ENCODE measurements at regions not wholly inside any gene's neighbourhood (a gene's known extent, or its start where the extent isn't known, plus 50 kb on each side); places are given as distances from the start of the nearest gene placed in this dataset.

GRCh38 chr2:13492262-13492661, 775.5 kb downstream of the TRIB2 start (continued):
- no peak for TF ChIP-seq ZNF274 (CRISPR knock-in tag; IDR thresholded peaks at IDR 0.05)

- intact Hi-C loops (cut with micrococcal nuclease; ENCODE audit: unreplicated experiment) = no loop called here
Measured at GRCh38 chr2:13495051-13495450, 778.3 kb downstream of the TRIB2 start.

GRCh38 chr2:13504808-13505207, 788.1 kb downstream of the TRIB2 start:
- 41% methylated on average over 1 of the region's 1 CpG for WGBS (ENCODE audit: low lambda C conversion rate)
- Histone ChIP-seq H3K9ac (ENCODE audit: insufficient read depth, low read depth, low read length) (no peak overlapping the region), H2AFZ (ENCODE audit: low read length) (no peak overlapping the region), H3K4me1 (ENCODE audit: insufficient read depth, low read length) (no peaks in the 10 kb centered on the region), H3K27me3 (ENCODE audit: control insufficient read depth in 1 of 2, insufficient read depth in 2 of 2, low read length in 2 of 2) (no peaks in the 10 kb centered on the region), H4K20me1 (ENCODE audit: insufficient read depth, low read length) (no peaks in the 10 kb centered on the region), H3K79me2 (ENCODE audit: insufficient read depth, low read length) (no peaks in the 10 kb centered on the region), H3K36me3 (replicated peaks in 1 of 2; ENCODE audit: control insufficient read depth in 1 of 2, insufficient read depth in 2 of 2, low read length in 2 of 2) (no peaks in the 10 kb centered on the region), H3K4me3 (replicated peaks in 1 of 3; ENCODE audit: insufficient read depth in 1 of 3, low read depth in 2 of 3, low read length in 3 of 3) (no peak overlapping the region), H3K9me3 (ENCODE audit: low read length) (peaks cover 59% of the 10 kb centered on the region), H3K27ac (ENCODE audit: extremely low read length, insufficient read depth, low read length) (no peak overlapping the region), H3K4me2 (ENCODE audit: low read depth, low read length) (no peak overlapping the region)
- ChIA-PET CTCF (ENCODE audit: low intra/inter-chr PET ratio, low total read pairs) (no interaction called here), POLR2A (no interaction called here)
- intact Hi-C loops (cut with micrococcal nuclease; ENCODE audit: unreplicated experiment) (no loop called here), in situ Hi-C loops (cut with HindIII; ENCODE audit: extremely low pct_ligation_motif_present, low pct_unique_long_range_greater_than_20kb) (no loop called here)
- ATAC-seq = no peak
- no TSS peak for BruUV-seq (replicated peaks)
- FAIRE-seq = no peak
- no peak for TF ChIP-seq ZNF121 (CRISPR knock-in tag; IDR thresholded peaks at IDR 0.05)
- TF ChIP-seq ZNF558 (CRISPR knock-in tag; IDR thresholded peaks at IDR 0.05; ENCODE audit: borderline replicate concordance) = no peak
- TF ChIP-seq ZNF34 (CRISPR knock-in tag; IDR thresholded peaks at IDR 0.05; ENCODE audit: borderline replicate concordance) = no peak
- TF ChIP-seq KDM1A (CRISPR knock-in tag; IDR thresholded peaks at IDR 0.05) = no peak
- no peak for TF ChIP-seq MED8 (CRISPR knock-in tag; IDR thresholded peaks at IDR 0.05; ENCODE audit: insufficient replicate concordance)
- TF ChIP-seq ZSCAN29 (CRISPR knock-in tag; conservative IDR thresholded peaks at IDR 0.05) = no peak
- TF ChIP-seq SSRP1 (CRISPR knock-in tag; IDR thresholded peaks at IDR 0.05) = no peak
- TF ChIP-seq ZFP36L2 (CRISPR knock-in tag; IDR thresholded peaks at IDR 0.05) = no peak
- TF ChIP-seq RAD51 (IDR thresholded peaks at IDR 0.05; ENCODE audit: borderline replicate concordance) = no peak
- no peak for TF ChIP-seq NFIB (CRISPR knock-in tag; IDR thresholded peaks at IDR 0.05; ENCODE audit: borderline replicate concordance)
- no peak for TF ChIP-seq ZBTB7B (CRISPR knock-in tag; IDR thresholded peaks at IDR 0.05)
- TF ChIP-seq DRAP1 (CRISPR knock-in tag; IDR thresholded peaks at IDR 0.05) = no peak
- no peak for TF ChIP-seq ZFP1 (CRISPR knock-in tag; IDR thresholded peaks at IDR 0.05)
- no peak for TF ChIP-seq ARNT (IDR thresholded peaks at IDR 0.05)
- TF ChIP-seq BRCA1 (CRISPR knock-in tag; IDR thresholded peaks at IDR 0.05) = no peak
- TF ChIP-seq MAFF (IDR thresholded peaks at IDR 0.05; ENCODE audit: low read depth, low read length) = no peak
- DNase-seq (ENCODE audit: low spot score) = no peak

More at GRCh38 chr2:13495051-13495450, 778.3 kb downstream of the TRIB2 start:
- no peaks in the 10 kb centered on the region for H3K79me2 ChIP-seq (ENCODE audit: insufficient read depth, low read length)
- no TSS peak for BruUV-seq (replicated peaks)
- ChIA-PET POLR2A (no interaction called here), CTCF (ENCODE audit: low intra/inter-chr PET ratio, low total read pairs) (no interaction called here)
- in situ Hi-C loops (cut with HindIII; ENCODE audit: extremely low pct_ligation_motif_present, low pct_unique_long_range_greater_than_20kb) = no loop called here
- H3K4me3 ChIP-seq (replicated peaks in 1 of 3; ENCODE audit: insufficient read depth in 1 of 3, low read depth in 2 of 3, low read length in 3 of 3) = no peak overlapping the region
- H3K27me3 ChIP-seq (ENCODE audit: control insufficient read depth in 1 of 2, insufficient read depth in 2 of 2, low read length in 2 of 2) = no peaks in the 10 kb centered on the region
- H3K36me3 ChIP-seq (replicated peaks in 1 of 2; ENCODE audit: control insufficient read depth in 1 of 2, insufficient read depth in 2 of 2, low read length in 2 of 2) = no peaks in the 10 kb centered on the region
- no peaks in the 10 kb centered on the region for H4K20me1 ChIP-seq (ENCODE audit: insufficient read depth, low read length)
- ATAC-seq (no peak), DNase-seq (ENCODE audit: low spot score) (no peak), FAIRE-seq (no peak)
- TF ChIP-seq ZNF232 (CRISPR knock-in tag; IDR thresholded peaks at IDR 0.05; ENCODE audit: borderline replicate concordance) (no peak), CEBPG (CRISPR knock-in tag; IDR thresholded peaks at IDR 0.05) (no peak)
- no peak overlapping the region for H3K9ac ChIP-seq (ENCODE audit: insufficient read depth, low read depth, low read length)
- H2AFZ ChIP-seq (ENCODE audit: low read length) = no peak overlapping the region
- peaks cover 73% of the 10 kb centered on the region for H3K9me3 ChIP-seq (ENCODE audit: low read length)
- H3K4me1 ChIP-seq (ENCODE audit: insufficient read depth, low read length) = no peaks in the 10 kb centered on the region
- H3K4me2 ChIP-seq (ENCODE audit: low read depth, low read length) = no peak overlapping the region
- H3K27ac ChIP-seq (ENCODE audit: extremely low read length, insufficient read depth, low read length) = no peak overlapping the region
- 43% methylated on average over 2 of the region's 2 CpGs for WGBS (ENCODE audit: low lambda C conversion rate)

All from HepG2 (cell line).